ENCODE measurements at regions not wholly inside any gene's neighbourhood (a gene's known extent, or its start where the extent isn't known, plus 50 kb on each side); places are given as distances from the start of the nearest gene placed in this dataset.

- Histone ChIP-seq H3K4me1 (no peaks in the 10 kb centered on the region), H3K36me3 (no peaks in the 10 kb centered on the region), H3K27me3 (no peaks in the 10 kb centered on the region), H3K9me3 (no peaks in the 10 kb centered on the region), H3K4me3 (no peak overlapping the region), H3K27ac (no peak overlapping the region)
- no peak for DNase-seq (ENCODE audit: low spot score)
- TF ChIP-seq, protein P1, sequence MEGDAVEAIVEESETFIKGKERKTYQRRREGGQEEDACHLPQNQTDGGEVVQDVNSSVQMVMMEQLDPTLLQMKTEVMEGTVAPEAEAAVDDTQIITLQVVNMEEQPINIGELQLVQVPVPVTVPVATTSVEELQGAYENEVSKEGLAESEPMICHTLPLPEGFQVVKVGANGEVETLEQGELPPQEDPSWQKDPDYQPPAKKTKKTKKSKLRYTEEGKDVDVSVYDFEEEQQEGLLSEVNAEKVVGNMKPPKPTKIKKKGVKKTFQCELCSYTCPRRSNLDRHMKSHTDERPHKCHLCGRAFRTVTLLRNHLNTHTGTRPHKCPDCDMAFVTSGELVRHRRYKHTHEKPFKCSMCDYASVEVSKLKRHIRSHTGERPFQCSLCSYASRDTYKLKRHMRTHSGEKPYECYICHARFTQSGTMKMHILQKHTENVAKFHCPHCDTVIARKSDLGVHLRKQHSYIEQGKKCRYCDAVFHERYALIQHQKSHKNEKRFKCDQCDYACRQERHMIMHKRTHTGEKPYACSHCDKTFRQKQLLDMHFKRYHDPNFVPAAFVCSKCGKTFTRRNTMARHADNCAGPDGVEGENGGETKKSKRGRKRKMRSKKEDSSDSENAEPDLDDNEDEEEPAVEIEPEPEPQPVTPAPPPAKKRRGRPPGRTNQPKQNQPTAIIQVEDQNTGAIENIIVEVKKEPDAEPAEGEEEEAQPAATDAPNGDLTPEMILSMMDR (IDR thresholded peaks at IDR 0.05), result no peak
Measured at GRCh38 chr9:7507566-7508270, 291.9 kb downstream of the DMAC1 start.

DNA sequence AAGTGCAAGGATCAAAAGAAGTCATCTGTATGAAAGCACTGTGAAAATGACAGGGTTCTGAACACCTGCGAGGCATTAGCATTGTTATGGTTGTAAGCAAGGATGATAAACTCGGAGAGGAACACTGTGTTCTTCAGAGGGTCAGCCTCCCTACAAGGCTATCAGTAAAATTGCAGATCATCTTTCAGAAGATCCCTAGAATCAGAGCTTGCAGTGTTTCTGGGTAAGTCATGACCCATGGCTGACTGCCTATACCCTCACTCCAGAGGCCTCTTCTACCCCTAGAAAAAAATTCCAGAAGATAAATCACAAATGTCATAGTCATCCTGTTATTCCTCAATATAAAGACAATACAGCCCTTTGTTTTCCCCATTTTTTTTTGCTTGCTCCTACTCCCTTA lies 292.6 kb downstream of the DMAC1 start:
- Histone ChIP-seq H3K4me3 (no peak overlapping the region), H3K27me3 (no peaks in the 10 kb centered on the region), H3K36me3 (no peaks in the 10 kb centered on the region), H3K9me3 (no peaks in the 10 kb centered on the region), H3K4me1 (no peaks in the 10 kb centered on the region), H3K27ac (no peak overlapping the region)
- no peak for DNase-seq (ENCODE audit: low spot score)
- TF ChIP-seq, protein P1 (IDR thresholded peaks at IDR 0.05), result no peak

DNA sequence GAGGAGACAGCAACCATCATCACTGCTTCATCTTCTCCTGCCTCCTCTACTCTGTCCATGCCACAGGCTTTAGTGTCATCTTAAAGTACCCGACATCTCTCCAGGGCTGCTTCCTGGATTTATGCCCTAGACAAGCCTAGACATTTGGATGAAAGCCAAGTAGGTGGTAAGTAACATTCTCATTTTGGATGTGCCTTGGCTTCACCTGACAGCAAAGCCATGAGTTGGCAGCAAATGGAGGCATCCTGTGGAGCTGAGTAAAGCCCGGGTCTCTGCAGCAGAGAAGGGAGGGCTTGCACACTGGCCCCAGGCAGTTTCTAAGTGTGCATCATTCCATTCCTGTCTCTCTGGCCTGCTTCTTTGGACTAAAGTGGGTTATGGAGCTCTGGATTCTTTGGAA lies 299.1 kb downstream of the DMAC1 start:
- Histone ChIP-seq H3K4me3 (no peak overlapping the region), H3K9me3 (no peaks in the 10 kb centered on the region), H3K4me1 (no peaks in the 10 kb centered on the region), H3K36me3 (no peaks in the 10 kb centered on the region), H3K27me3 (no peaks in the 10 kb centered on the region), H3K27ac (no peak overlapping the region)
- TF ChIP-seq, protein P1 (IDR thresholded peaks at IDR 0.05), result no peak
- no peak for DNase-seq (ENCODE audit: low spot score)

- TF ChIP-seq, protein P1 (IDR thresholded peaks at IDR 0.05), result no peak
- Histone ChIP-seq H3K4me3 (no peak overlapping the region), H3K4me1 (no peaks in the 10 kb centered on the region), H3K9me3 (no peaks in the 10 kb centered on the region), H3K27me3 (no peaks in the 10 kb centered on the region), H3K27ac (no peak overlapping the region), H3K36me3 (no peaks in the 10 kb centered on the region)
- DNase-seq (ENCODE audit: low spot score), result no peak
Measured at GRCh38 chr9:7491641-7492040, 307.9 kb downstream of the DMAC1 start.

DNA sequence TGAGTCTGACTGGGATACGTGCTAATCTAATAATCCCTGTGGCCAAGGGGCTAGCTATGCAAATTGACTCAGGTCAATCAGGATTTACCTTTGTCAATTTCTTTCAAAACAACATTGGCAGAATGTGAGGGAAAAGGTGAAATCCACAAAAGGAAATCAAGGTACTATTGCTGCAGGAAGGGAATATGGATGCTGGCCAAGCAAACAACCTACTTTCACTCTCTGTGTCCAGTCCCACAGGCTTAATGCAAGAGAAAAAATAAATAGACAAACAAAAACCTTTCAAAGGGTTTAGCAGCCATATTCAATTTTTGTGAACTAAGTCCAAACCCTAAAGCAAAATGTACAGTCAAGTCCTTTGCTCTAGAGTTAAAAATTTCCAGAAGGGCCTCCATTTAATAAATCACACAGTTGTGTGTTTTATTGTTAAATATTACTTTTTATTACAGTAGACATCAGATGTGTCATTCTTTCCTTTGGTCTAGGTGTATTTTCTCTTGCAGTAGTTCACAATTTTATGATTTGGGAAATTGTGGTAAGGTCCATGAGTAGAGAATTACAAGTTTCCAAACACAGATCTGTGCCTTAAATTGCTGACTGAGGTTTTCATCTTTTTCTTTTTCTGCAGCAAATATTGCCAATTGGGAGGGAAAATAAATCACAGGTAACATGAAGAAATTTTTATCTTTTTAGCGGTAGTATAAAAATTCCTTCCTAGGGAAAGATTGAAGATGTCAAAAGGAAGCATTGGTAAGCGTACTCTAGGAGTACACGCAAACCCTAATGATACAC lies 309.1 kb downstream of the DMAC1 start:
- Histone ChIP-seq H3K4me1 (no peaks in the 10 kb centered on the region), H3K27me3 (no peaks in the 10 kb centered on the region), H3K27ac (no peak overlapping the region), H3K36me3 (no peaks in the 10 kb centered on the region), H3K4me3 (no peak overlapping the region), H3K9me3 (no peaks in the 10 kb centered on the region)
- TF ChIP-seq, protein P1 (IDR thresholded peaks at IDR 0.05), result no peak
- no peak for DNase-seq (ENCODE audit: low spot score)
